Medulla oblongata (tissue), 1 donor: ENCODE measurements at regions not wholly inside any gene's neighbourhood (a gene's known extent, or its start where the extent isn't known, plus 50 kb on each side); places are given as distances from the start of the nearest gene placed in this dataset.
"Not testable (repeated sequence)": the region's sequence is repeated elsewhere in the genome, so short reads cannot be mapped to it uniquely, and the experiment has no call there.

ENCODE experiments used
- DNase-seq: peaks from one replicate; pipeline ENCODE4 v3.0.0-alpha.2; 2015; ENCODE audit errors: extremely low spot score

GRCh38 chr18:43735570-43735969, 458.3 kb upstream of the SYT4 start:
- DNase-seq: no peak

GRCh38 chr18:43744960-43745745, 467.9 kb upstream of the SYT4 start:
- no peak for DNase-seq

GRCh38 chr18:43751203-43751602, 473.9 kb upstream of the SYT4 start:
- no peak for DNase-seq

- no peak for DNase-seq
Measured at GRCh38 chr18:43751835-43752234, 474.5 kb upstream of the SYT4 start.

GRCh38 chr18:43757273-43757672, 480.0 kb upstream of the SYT4 start:
- no peak for DNase-seq

GRCh38 chr18:43758734-43759133, 481.4 kb upstream of the SYT4 start:
- no peak for DNase-seq

- DNase-seq: no peak
Measured at GRCh38 chr18:43760010-43760409, 482.7 kb upstream of the SYT4 start.

- DNase-seq: no peak
Measured at GRCh38 chr18:43772907-43773306, 495.6 kb upstream of the SYT4 start.

GRCh38 chr18:43774497-43774896, 497.2 kb upstream of the SYT4 start:
- DNase-seq: no peak

- no peak for DNase-seq
Measured at GRCh38 chr18:43775591-43775990, 498.3 kb upstream of the SYT4 start.

GRCh38 chr18:43776997-43777396, 499.7 kb upstream of the SYT4 start:
- no peak for DNase-seq

GRCh38 chr18:43777636-43778304, 500.5 kb upstream of the SYT4 start:
- DNase-seq: peak; percentile 3

- DNase-seq: no peak
Measured at GRCh38 chr18:43780782-43781340, 503.6 kb upstream of the SYT4 start.

GRCh38 chr18:43785158-43785557, 507.9 kb upstream of the SYT4 start:
- no peak for DNase-seq

- DNase-seq: no peak
Measured at GRCh38 chr18:43786893-43787292, 509.6 kb upstream of the SYT4 start.

- DNase-seq: not testable (repeated sequence)
Measured at GRCh38 chr18:43787721-43788120, 510.4 kb upstream of the SYT4 start.

GRCh38 chr18:43789234-43790000, 512.1 kb upstream of the SYT4 start:
- peak; percentile 41 for DNase-seq

GRCh38 chr18:43793910-43794309, 516.6 kb upstream of the SYT4 start:
- no peak for DNase-seq

GRCh38 chr18:43794363-43794762, 517.1 kb upstream of the SYT4 start:
- DNase-seq: no peak

- no peak for DNase-seq
Measured at GRCh38 chr18:43797347-43797746, 520.1 kb upstream of the SYT4 start.

GRCh38 chr18:43800584-43800983, 523.3 kb upstream of the SYT4 start:
- DNase-seq: no peak

GRCh38 chr18:43805646-43806194, 528.4 kb upstream of the SYT4 start:
- DNase-seq: no peak
